ENCODE measurements at regions not wholly inside any gene's neighbourhood (a gene's known extent, or its start where the extent isn't known, plus 50 kb on each side); places are given as distances from the start of the nearest gene placed in this dataset.

DNA sequence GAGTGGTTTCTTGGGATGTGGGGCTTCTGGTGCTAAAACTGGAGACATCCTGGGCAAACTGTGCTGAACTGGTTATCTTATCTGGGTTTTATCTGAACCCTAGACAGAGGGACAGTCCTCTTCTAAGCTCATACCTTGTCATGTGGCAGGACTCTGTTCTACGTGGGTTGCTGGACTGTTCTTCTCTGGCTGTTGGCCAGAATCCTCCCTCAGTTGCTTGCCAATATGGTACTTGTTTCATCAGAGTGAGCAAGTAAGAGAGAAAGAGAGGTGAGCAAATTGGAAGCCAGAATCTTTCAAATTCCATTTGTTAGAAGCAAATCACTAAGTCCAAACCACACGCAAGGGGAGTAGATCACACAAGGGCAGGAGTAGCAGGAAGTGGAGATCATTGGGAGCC, 291.5 kb upstream of the TBL1XR1 start:
- Histone ChIP-seq H3K27ac (ENCODE audit: low read length) (no peak overlapping the region), H3K9me3 (no peaks in the 10 kb centered on the region), H3K4me3 (ENCODE audit: control insufficient read depth in 1 of 2, extremely low read depth in 1 of 2, low read length in 1 of 2) (no peak overlapping the region), H3K27me3 (replicated peaks in 1 of 2; ENCODE audit: control insufficient read depth in 2 of 2, extremely low read depth in 1 of 2, insufficient read depth in 2 of 2, low read length in 1 of 2) (no peaks in the 10 kb centered on the region), H3K36me3 (ENCODE audit: control insufficient read depth in 2 of 2, extremely low read depth in 1 of 2, insufficient read depth in 1 of 2, low read length in 1 of 2) (no peaks in the 10 kb centered on the region), H3K4me1 (ENCODE audit: control insufficient read depth in 1 of 2, extremely low read depth in 1 of 2, insufficient read depth in 2 of 2, low read length in 2 of 2) (peaks cover 4 to 14% of the 10 kb centered on the region in 2 experiments)
- Mint-ChIP-seq H3K9me3 (peaks cover 0 to 7% (median 6%) of the 10 kb centered on the region in 3 donors), H3K4me3 (peak overlapping the region in 1 of 3 donors; percentile 11), H3K36me3 (no peaks in the 10 kb centered on the region), H3K27ac (no peak overlapping the region), H3K4me1 (peaks cover 18 to 27% (median 20%) of the 10 kb centered on the region in 3 donors), H3K27me3 (no peaks in the 10 kb centered on the region)
- DNase-seq (no peak), ATAC-seq (replicated peaks in 1 of 4) (peak in 1 of 4 experiments; percentile 29)
- POLR2A ChIA-PET, result no interaction called here
- CTCF ChIA-PET, result no interaction called here
- 90% methylated on average over 2 of the region's 2 CpGs for WGBS (ENCODE audit: insufficient coverage)

DNA sequence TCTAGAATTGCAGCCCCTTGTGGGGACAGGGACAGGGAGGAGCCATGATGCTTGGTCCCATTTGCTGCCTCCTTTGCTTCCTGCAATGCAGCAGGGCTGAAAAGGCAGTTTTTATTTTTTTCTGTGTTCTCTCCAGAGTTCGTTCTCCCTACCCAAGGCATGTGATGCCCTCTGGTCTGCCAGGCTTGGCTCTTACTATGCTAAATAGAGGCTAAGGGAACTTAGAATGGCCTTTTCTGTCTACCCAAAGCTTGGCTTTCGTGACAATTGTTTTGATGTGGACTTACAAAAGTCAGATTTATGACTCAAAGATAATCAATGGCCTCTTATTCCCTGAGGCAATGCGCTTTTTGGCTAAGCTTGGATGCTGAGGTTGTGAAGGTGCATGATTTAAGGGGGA, 293.3 kb upstream of the TBL1XR1 start:
- no peak overlapping the region for H3K27ac Mint-ChIP-seq
- H3K27me3 Mint-ChIP-seq, result no peaks in the 10 kb centered on the region

GRCh38 chr3:177491296-177492032, 294.2 kb upstream of the TBL1XR1 start:
- DNase-seq, result no peak
- POLR2A ChIA-PET, result interaction anchor here in 1 of 2 donors (0.6 kb wide), 1 partner anchor 37 kb away, joined by 6 read pairs; no protein-coding TSS in a partner anchor
- Mint-ChIP-seq H3K36me3 (no peaks in the 10 kb centered on the region), H3K4me3 (no peak overlapping the region), H3K27ac (no peak overlapping the region), H3K27me3 (no peaks in the 10 kb centered on the region), H3K4me1 (peaks cover 17 to 23% (median 18%) of the 10 kb centered on the region in 3 donors), H3K9me3 (no peaks in the 10 kb centered on the region)
- no peak for ATAC-seq (replicated peaks in 1 of 4)
- no peaks in the 10 kb centered on the region for H3K36me3 ChIP-seq (ENCODE audit: control insufficient read depth in 2 of 2, extremely low read depth in 1 of 2, insufficient read depth in 1 of 2, low read length in 1 of 2)
- no peak overlapping the region for H3K4me3 ChIP-seq (ENCODE audit: control insufficient read depth in 1 of 2, extremely low read depth in 1 of 2, low read length in 1 of 2)
- WGBS (ENCODE audit: insufficient coverage), result 87% methylated on average over 5 of the region's 7 CpGs
- no peak overlapping the region for H3K27ac ChIP-seq (ENCODE audit: low read length)
- no peaks in the 10 kb centered on the region for H3K9me3 ChIP-seq
- H3K27me3 ChIP-seq (replicated peaks in 1 of 2; ENCODE audit: control insufficient read depth in 2 of 2, extremely low read depth in 1 of 2, insufficient read depth in 2 of 2, low read length in 1 of 2), result no peaks in the 10 kb centered on the region
- CTCF ChIA-PET, result interaction anchor here in 1 of 2 donors (1.1 kb wide), 1 partner anchor 187 kb away, joined by 3 read pairs; no protein-coding TSS in a partner anchor
- peaks cover 4 to 14% of the 10 kb centered on the region in 2 experiments for H3K4me1 ChIP-seq (ENCODE audit: control insufficient read depth in 1 of 2, extremely low read depth in 1 of 2, insufficient read depth in 2 of 2, low read length in 2 of 2)

More for the DNA sequence above, 293.3 kb upstream of the TBL1XR1 start:
- Histone ChIP-seq H3K4me1 (ENCODE audit: control insufficient read depth in 1 of 2, extremely low read depth in 1 of 2, insufficient read depth in 2 of 2, low read length in 2 of 2) (peaks cover 4 to 14% of the 10 kb centered on the region in 2 experiments), H3K36me3 (ENCODE audit: control insufficient read depth in 2 of 2, extremely low read depth in 1 of 2, insufficient read depth in 1 of 2, low read length in 1 of 2) (no peaks in the 10 kb centered on the region), H3K4me3 (ENCODE audit: control insufficient read depth in 1 of 2, extremely low read depth in 1 of 2, low read length in 1 of 2) (no peak overlapping the region), H3K9me3 (no peaks in the 10 kb centered on the region), H3K27me3 (replicated peaks in 1 of 2; ENCODE audit: control insufficient read depth in 2 of 2, extremely low read depth in 1 of 2, insufficient read depth in 2 of 2, low read length in 1 of 2) (no peaks in the 10 kb centered on the region), H3K27ac (ENCODE audit: low read length) (no peak overlapping the region)
- ATAC-seq (replicated peaks in 1 of 4) (no peak), DNase-seq (no peak)
- no CpG with 5 or more reads among the region's 3 CpGs for WGBS (ENCODE audit: insufficient coverage)
- POLR2A ChIA-PET, result interaction anchor here in 1 of 2 donors (0.6 kb wide), 1 partner anchor 38 kb away, joined by 6 read pairs; no protein-coding TSS in a partner anchor
- Mint-ChIP-seq H3K4me1 (peaks cover 18 to 27% (median 20%) of the 10 kb centered on the region in 3 donors), H3K4me3 (no peak overlapping the region), H3K9me3 (peaks cover 0 to under 1% (median 0%) of the 10 kb centered on the region in 3 donors), H3K36me3 (no peaks in the 10 kb centered on the region)
- CTCF ChIA-PET, result interaction anchor here in 1 of 2 donors (1.1 kb wide), 1 partner anchor 186 kb away, joined by 3 read pairs; no protein-coding TSS in a partner anchor

DNA sequence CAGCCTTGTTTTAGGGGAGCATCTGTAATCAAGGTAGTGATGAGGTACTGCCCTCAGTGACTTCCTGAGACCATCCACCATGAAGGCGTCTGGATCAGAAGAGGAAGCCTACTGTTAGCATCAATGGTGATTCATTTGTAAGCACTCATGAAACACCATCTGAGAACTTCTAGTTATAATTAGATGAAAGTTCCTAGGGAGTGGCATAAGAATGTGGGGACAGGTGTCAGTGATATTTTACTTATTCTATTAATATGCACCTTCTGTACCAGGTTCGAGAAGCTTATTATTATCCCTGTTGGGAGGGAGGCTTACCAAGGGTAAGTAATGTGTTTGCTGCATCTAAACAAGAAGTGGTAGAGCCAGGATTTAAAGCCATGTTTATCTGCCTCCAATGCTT, 295.8 kb upstream of the TBL1XR1 start:
- no peaks in the 10 kb centered on the region for H3K9me3 Mint-ChIP-seq
- H3K27ac Mint-ChIP-seq, result no peak overlapping the region
- DNase-seq (no peak), ATAC-seq (replicated peaks in 1 of 4) (no peak)
- H3K27me3 Mint-ChIP-seq, result no peaks in the 10 kb centered on the region
- Histone ChIP-seq H3K36me3 (ENCODE audit: control insufficient read depth in 2 of 2, extremely low read depth in 1 of 2, insufficient read depth in 1 of 2, low read length in 1 of 2) (no peaks in the 10 kb centered on the region), H3K4me1 (ENCODE audit: control insufficient read depth in 1 of 2, extremely low read depth in 1 of 2, insufficient read depth in 2 of 2, low read length in 2 of 2) (peaks cover 4 to 14% of the 10 kb centered on the region in 2 experiments), H3K9me3 (no peaks in the 10 kb centered on the region), H3K27ac (ENCODE audit: low read length) (no peak overlapping the region), H3K4me3 (ENCODE audit: control insufficient read depth in 1 of 2, extremely low read depth in 1 of 2, low read length in 1 of 2) (no peak overlapping the region), H3K27me3 (replicated peaks in 1 of 2; ENCODE audit: control insufficient read depth in 2 of 2, extremely low read depth in 1 of 2, insufficient read depth in 2 of 2, low read length in 1 of 2) (no peaks in the 10 kb centered on the region)
- peaks cover 15 to 20% (median 16%) of the 10 kb centered on the region in 3 donors for H3K4me1 Mint-ChIP-seq
- WGBS (ENCODE audit: insufficient coverage), result no CpG with 5 or more reads among the region's 2 CpGs
- CTCF ChIA-PET, result no interaction called here
- POLR2A ChIA-PET, result no interaction called here
- no peak overlapping the region for H3K4me3 Mint-ChIP-seq
- no peaks in the 10 kb centered on the region for H3K36me3 Mint-ChIP-seq

GRCh38 chr3:177494216-177494615, 296.9 kb upstream of the TBL1XR1 start:
- CTCF ChIA-PET, result interaction anchor here (0.6 to 0.7 kb wide), 3 partner anchors 14 to 448 kb away, joined by 3 to 5 read pairs (median 3); no protein-coding TSS in a partner anchor
- Histone ChIP-seq H3K27ac (ENCODE audit: low read length) (no peak overlapping the region), H3K4me1 (ENCODE audit: control insufficient read depth in 1 of 2, extremely low read depth in 1 of 2, insufficient read depth in 2 of 2, low read length in 2 of 2) (peaks cover 0 to 5% of the 10 kb centered on the region in 2 experiments), H3K4me3 (ENCODE audit: control insufficient read depth in 1 of 2, extremely low read depth in 1 of 2, low read length in 1 of 2) (no peak overlapping the region), H3K27me3 (replicated peaks in 1 of 2; ENCODE audit: control insufficient read depth in 2 of 2, extremely low read depth in 1 of 2, insufficient read depth in 2 of 2, low read length in 1 of 2) (no peaks in the 10 kb centered on the region), H3K36me3 (ENCODE audit: control insufficient read depth in 2 of 2, extremely low read depth in 1 of 2, insufficient read depth in 1 of 2, low read length in 1 of 2) (no peaks in the 10 kb centered on the region), H3K9me3 (no peaks in the 10 kb centered on the region)
- POLR2A ChIA-PET, result interaction anchor here (0.6 kb wide), 2 partner anchors 116 to 123 kb away, joined by 3 to 4 read pairs; no protein-coding TSS in a partner anchor
- H3K27ac Mint-ChIP-seq, result no peak overlapping the region
- H3K4me3 Mint-ChIP-seq, result no peak overlapping the region
- no peaks in the 10 kb centered on the region for H3K9me3 Mint-ChIP-seq
- peaks cover 4 to 9% (median 5%) of the 10 kb centered on the region in 3 donors for H3K4me1 Mint-ChIP-seq
- WGBS (ENCODE audit: insufficient coverage), result 100% methylated on average over 2 of the region's 3 CpGs
- H3K27me3 Mint-ChIP-seq, result no peaks in the 10 kb centered on the region
- no peaks in the 10 kb centered on the region for H3K36me3 Mint-ChIP-seq
- ATAC-seq (replicated peaks in 1 of 4) (no peak), DNase-seq (no peak)

GRCh38 chr3:177495566-177495965, 298.3 kb upstream of the TBL1XR1 start:
- no peaks in the 10 kb centered on the region for H3K9me3 ChIP-seq
- Mint-ChIP-seq H3K27ac (no peak overlapping the region), H3K36me3 (no peaks in the 10 kb centered on the region), H3K4me1 (peaks cover 0 to 12% (median 1%) of the 10 kb centered on the region in 3 donors), H3K27me3 (no peaks in the 10 kb centered on the region), H3K4me3 (no peak overlapping the region), H3K9me3 (peaks cover 0 to 5% (median 0%) of the 10 kb centered on the region in 3 donors)
- no peaks in the 10 kb centered on the region for H3K27me3 ChIP-seq (replicated peaks in 1 of 2; ENCODE audit: control insufficient read depth in 2 of 2, extremely low read depth in 1 of 2, insufficient read depth in 2 of 2, low read length in 1 of 2)
- ChIA-PET POLR2A (no interaction called here), CTCF (interaction anchor here in 1 of 2 donors (0.6 kb wide), 1 partner anchor 364 kb away, joined by 4 read pairs; no protein-coding TSS in a partner anchor)
- no peak overlapping the region for H3K27ac ChIP-seq (ENCODE audit: low read length)
- H3K4me3 ChIP-seq (ENCODE audit: control insufficient read depth in 1 of 2, extremely low read depth in 1 of 2, low read length in 1 of 2), result no peak overlapping the region
- H3K4me1 ChIP-seq (ENCODE audit: control insufficient read depth in 1 of 2, extremely low read depth in 1 of 2, insufficient read depth in 2 of 2, low read length in 2 of 2), result no peaks in the 10 kb centered on the region
- no peak for ATAC-seq (replicated peaks in 1 of 4)
- DNase-seq, result no peak
- H3K36me3 ChIP-seq (ENCODE audit: control insufficient read depth in 2 of 2, extremely low read depth in 1 of 2, insufficient read depth in 1 of 2, low read length in 1 of 2), result no peaks in the 10 kb centered on the region
